Activated CD4-positive, alpha-beta T cell treated with anti-CD3 and anti-CD28 coated beads, Interleukin-2, Interleukin-4, amounts not matched to agents 100 ng/mL and 50 ng/mL, durations not matched to agents 16 hours and 8 hours (primary cell): ENCODE measurements at regions not wholly inside any gene's neighbourhood (a gene's known extent, or its start where the extent isn't known, plus 50 kb on each side); places are given as distances from the start of the nearest gene placed in this dataset.

Experiments used
- DNase-seq: peaks from one replicate; pipeline ENCODE4 v3.0.0-alpha.2; 2020; ENCODE audit warnings: low spot score

- no peak for DNase-seq
Measured at GRCh38 chr1:199283794-199284193, 645.0 kb downstream of the PTPRC start.

- no peak for DNase-seq
Measured at GRCh38 chr1:199287206-199287605, 648.4 kb downstream of the PTPRC start.

- DNase-seq, result no peak
Measured at GRCh38 chr1:199287647-199288046, 648.8 kb downstream of the PTPRC start.

- DNase-seq, result no peak
Measured at GRCh38 chr1:199290186-199290585, 651.3 kb downstream of the PTPRC start.

GRCh38 chr1:199291022-199291740 is 652.3 kb downstream of the PTPRC start:
- no peak for DNase-seq

GRCh38 chr1:199292896-199293295 is 654.1 kb downstream of the PTPRC start:
- DNase-seq, result no peak

GRCh38 chr1:199295107-199295506 is 656.3 kb downstream of the PTPRC start:
- DNase-seq, result no peak

GRCh38 chr1:199297174-199297573 is 658.3 kb downstream of the PTPRC start:
- no peak for DNase-seq

GRCh38 chr1:199297887-199298286 is 659.0 kb downstream of the PTPRC start:
- no peak for DNase-seq

- no peak for DNase-seq
Measured at GRCh38 chr1:199298825-199299224, 660.0 kb downstream of the PTPRC start.

GRCh38 chr1:199301472-199302217 is 662.8 kb downstream of the PTPRC start:
- no peak for DNase-seq

GRCh38 chr1:199302554-199302953 is 663.7 kb downstream of the PTPRC start:
- DNase-seq, result no peak

- no peak for DNase-seq
Measured at GRCh38 chr1:199303035-199303434, 664.2 kb downstream of the PTPRC start.

- no peak for DNase-seq
Measured at GRCh38 chr1:199305053-199305452, 666.2 kb downstream of the PTPRC start.

- peak; percentile 34 for DNase-seq
Measured at GRCh38 chr1:199307496-199308264, 668.8 kb downstream of the PTPRC start.

GRCh38 chr1:199308349-199308846 is 669.6 kb downstream of the PTPRC start:
- peak; percentile 60 for DNase-seq

GRCh38 chr1:199310708-199311107 is 671.9 kb downstream of the PTPRC start:
- DNase-seq, result no peak

- no peak for DNase-seq
Measured at GRCh38 chr1:199311478-199312262, 672.8 kb downstream of the PTPRC start.

GRCh38 chr1:199312626-199313025 is 673.8 kb downstream of the PTPRC start:
- no peak for DNase-seq

GRCh38 chr1:199313444-199313843 is 674.6 kb downstream of the PTPRC start:
- DNase-seq, result no peak

- no peak for DNase-seq
Measured at GRCh38 chr1:199319341-199319740, 680.5 kb downstream of the PTPRC start.

- DNase-seq, result no peak
Measured at GRCh38 chr1:199322278-199322677, 683.4 kb downstream of the PTPRC start.
